Peyer's patch (tissue), 4 donors: ENCODE measurements at regions not wholly inside any gene's neighbourhood (a gene's known extent, or its start where the extent isn't known, plus 50 kb on each side); places are given as distances from the start of the nearest gene placed in this dataset.

Source experiments
- DNase-seq, 3 donors: peaks; one replicate each; pipeline ENCODE4 v3.0.0-alpha.2; 2017 to 2019
- H3K27ac ChIP-seq, 4 donors: fragments of 200-600 bp; sonication (generic); one replicate each; pipeline ENCODE4 v1.5.1; 2016 to 2019
- H3K27me3 ChIP-seq, 2 donors: fragments of 200-600 bp; sonication (generic); one replicate each; pipeline ENCODE4 v1.5.1; 2019
- H3K36me3 ChIP-seq, 3 donors: fragments of 200-600 bp; sonication (generic); one replicate each; pipeline ENCODE4 v1.5.1; 2016 to 2019
- H3K4me1 ChIP-seq, 4 donors: fragments of 200-600 bp; sonication (generic); one replicate each; pipeline ENCODE4 v1.5.1; 2016 to 2019
- H3K4me3 ChIP-seq, 4 donors: fragments of 200-600 bp; sonication (generic); 1 replicate in 3 of 4; 2 replicates in 1 of 4; pipeline ENCODE4 v1.5.1; 2016 to 2019; ENCODE audit warnings: mild to moderate bottlenecking in 1 of 4
- H3K9me3 ChIP-seq, 4 donors: fragments of 200-600 bp; sonication (generic); one replicate each; pipeline ENCODE4 v1.5.1; 2016 to 2019; ENCODE audit warnings: mild to moderate bottlenecking in 1 of 4
- POLR2A ChIP-seq, 2 donors: fragments of 450-650 bp; IDR thresholded peaks; one replicate each; pipeline ENCODE4 v1.5.1; 2017; ENCODE audit warnings: antibody characterized with exemption in 2 of 2, mild to moderate bottlenecking in 2 of 2, moderate library complexity in 2 of 2
- TF ChIP-seq, protein P1 (sequence below), 6 experiments: fragments of 450-650 bp in 4 of 6; fragments of 200-600 bp in 2 of 6; sonication (generic) in 1 of 6; IDR thresholded peaks; one replicate each; pipeline ENCODE4 v1.5.1; 2017 to 2019; ENCODE audit warnings: antibody characterized with exemption in 6 of 6, mild to moderate bottlenecking in 3 of 6, moderate library complexity in 1 of 6

- DNase-seq, result peak in 1 of 3 donors; percentile 29
- Histone ChIP-seq H3K27ac (no peak overlapping the region), H3K9me3 (no peaks in the 10 kb centered on the region), H3K4me1 (no peaks in the 10 kb centered on the region), H3K36me3 (peaks cover 0 to 6% (median 0%) of the 10 kb centered on the region in 3 donors), H3K27me3 (no peaks in the 10 kb centered on the region), H3K4me3 (no peak overlapping the region)
- TF ChIP-seq, protein P1, sequence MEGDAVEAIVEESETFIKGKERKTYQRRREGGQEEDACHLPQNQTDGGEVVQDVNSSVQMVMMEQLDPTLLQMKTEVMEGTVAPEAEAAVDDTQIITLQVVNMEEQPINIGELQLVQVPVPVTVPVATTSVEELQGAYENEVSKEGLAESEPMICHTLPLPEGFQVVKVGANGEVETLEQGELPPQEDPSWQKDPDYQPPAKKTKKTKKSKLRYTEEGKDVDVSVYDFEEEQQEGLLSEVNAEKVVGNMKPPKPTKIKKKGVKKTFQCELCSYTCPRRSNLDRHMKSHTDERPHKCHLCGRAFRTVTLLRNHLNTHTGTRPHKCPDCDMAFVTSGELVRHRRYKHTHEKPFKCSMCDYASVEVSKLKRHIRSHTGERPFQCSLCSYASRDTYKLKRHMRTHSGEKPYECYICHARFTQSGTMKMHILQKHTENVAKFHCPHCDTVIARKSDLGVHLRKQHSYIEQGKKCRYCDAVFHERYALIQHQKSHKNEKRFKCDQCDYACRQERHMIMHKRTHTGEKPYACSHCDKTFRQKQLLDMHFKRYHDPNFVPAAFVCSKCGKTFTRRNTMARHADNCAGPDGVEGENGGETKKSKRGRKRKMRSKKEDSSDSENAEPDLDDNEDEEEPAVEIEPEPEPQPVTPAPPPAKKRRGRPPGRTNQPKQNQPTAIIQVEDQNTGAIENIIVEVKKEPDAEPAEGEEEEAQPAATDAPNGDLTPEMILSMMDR (IDR thresholded peaks at IDR 0.05), result no peak
- TF ChIP-seq POLR2A (IDR thresholded peaks at IDR 0.05), result no peak
Observed at GRCh38 chr19:5237939-5238480, 102.6 kb downstream of the PTPRS start.

DNA sequence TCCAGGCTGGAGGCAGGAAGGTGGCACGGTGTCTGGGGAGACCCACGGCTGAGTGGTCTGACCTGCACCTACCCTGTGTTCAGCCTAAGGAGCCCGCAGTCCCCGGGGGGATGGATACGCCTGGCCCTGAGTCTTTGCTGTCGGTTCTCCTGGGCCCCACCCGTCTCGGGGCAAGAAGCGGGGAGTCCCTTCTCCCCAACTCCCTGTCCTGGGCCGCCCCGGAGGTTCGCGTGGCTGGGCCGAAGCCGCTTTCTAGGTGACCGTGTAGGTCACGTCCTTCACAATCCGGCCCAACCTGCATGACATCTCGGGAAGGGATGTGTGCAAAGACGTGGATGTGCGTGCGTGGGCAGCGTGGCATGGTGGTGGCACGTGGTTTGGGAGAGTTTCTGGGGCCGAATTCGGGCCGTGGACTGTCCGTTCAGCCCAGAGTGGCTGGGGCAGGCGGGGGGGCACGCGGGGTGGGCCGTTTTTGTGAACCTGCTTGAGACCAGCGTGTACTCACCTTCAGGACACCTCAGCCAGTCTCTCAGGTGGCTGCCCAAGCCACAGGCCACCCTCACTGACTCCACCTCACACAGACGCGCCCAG is 103.3 kb downstream of the PTPRS start:
- DNase-seq, result peak in 1 of 3 donors; percentile 34
- TF ChIP-seq, protein P1 (IDR thresholded peaks at IDR 0.05), result no peak
- TF ChIP-seq POLR2A (IDR thresholded peaks at IDR 0.05), result no peak
- Histone ChIP-seq H3K4me1 (no peaks in the 10 kb centered on the region), H3K27me3 (no peaks in the 10 kb centered on the region), H3K9me3 (no peaks in the 10 kb centered on the region), H3K36me3 (peaks cover 0 to 6% (median 0%) of the 10 kb centered on the region in 3 donors), H3K27ac (no peak overlapping the region), H3K4me3 (no peak overlapping the region)

DNA sequence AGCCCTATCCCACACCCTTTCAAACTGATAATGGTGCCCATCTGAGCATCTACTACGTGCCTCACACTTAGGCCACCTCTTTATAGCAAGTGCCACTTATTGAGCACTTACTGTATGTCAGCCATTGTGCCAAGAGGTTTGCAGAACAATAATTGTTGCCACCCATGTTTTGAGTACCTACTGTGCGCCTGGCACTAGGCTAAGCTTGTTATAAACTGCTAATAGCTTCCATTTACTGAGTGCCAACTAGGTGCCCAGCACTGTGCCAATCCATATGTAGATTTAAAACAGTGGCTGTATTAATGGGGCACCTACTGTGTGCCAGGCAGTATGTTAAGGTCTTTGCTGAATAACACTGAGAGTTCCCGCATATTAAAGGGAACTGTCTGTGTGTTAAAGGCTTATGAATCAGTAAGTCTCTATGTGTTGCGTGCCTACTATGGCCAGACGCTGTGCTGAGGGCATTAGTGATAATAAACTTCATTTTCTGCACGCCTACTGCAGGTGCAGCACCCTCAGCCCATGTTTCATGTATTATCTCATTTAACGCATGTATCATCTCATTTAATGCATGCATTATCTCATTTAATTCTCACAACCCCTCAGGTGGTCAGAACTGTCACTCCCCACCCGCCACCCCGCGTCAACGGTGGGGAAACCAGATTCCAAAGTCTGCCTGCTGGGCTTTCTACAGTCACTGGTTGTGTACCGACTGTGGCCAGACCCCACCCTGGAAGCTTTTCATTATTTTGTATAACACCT is 105.0 kb downstream of the PTPRS start:
- DNase-seq, result no peak
- H3K36me3 ChIP-seq, result peaks cover 0 to 6% (median 0%) of the 10 kb centered on the region in 3 donors
- H3K4me3 ChIP-seq, result no peak overlapping the region
- H3K9me3 ChIP-seq, result no peaks in the 10 kb centered on the region
- TF ChIP-seq, protein P1 (IDR thresholded peaks at IDR 0.05), result no peak
- TF ChIP-seq POLR2A (IDR thresholded peaks at IDR 0.05), result no peak
- H3K27me3 ChIP-seq, result no peaks in the 10 kb centered on the region
- H3K4me1 ChIP-seq, result no peaks in the 10 kb centered on the region
- H3K27ac ChIP-seq, result no peak overlapping the region

- TF ChIP-seq, protein P1 (IDR thresholded peaks at IDR 0.05), result no peak
- TF ChIP-seq POLR2A (IDR thresholded peaks at IDR 0.05), result no peak
- Histone ChIP-seq H3K4me1 (no peaks in the 10 kb centered on the region), H3K4me3 (no peak overlapping the region), H3K36me3 (peaks cover 0 to 6% (median 0%) of the 10 kb centered on the region in 3 donors), H3K9me3 (no peaks in the 10 kb centered on the region), H3K27ac (no peak overlapping the region), H3K27me3 (no peaks in the 10 kb centered on the region)
- no peak for DNase-seq
Observed at GRCh38 chr19:5234412-5234811, 106.2 kb downstream of the PTPRS start.

DNA sequence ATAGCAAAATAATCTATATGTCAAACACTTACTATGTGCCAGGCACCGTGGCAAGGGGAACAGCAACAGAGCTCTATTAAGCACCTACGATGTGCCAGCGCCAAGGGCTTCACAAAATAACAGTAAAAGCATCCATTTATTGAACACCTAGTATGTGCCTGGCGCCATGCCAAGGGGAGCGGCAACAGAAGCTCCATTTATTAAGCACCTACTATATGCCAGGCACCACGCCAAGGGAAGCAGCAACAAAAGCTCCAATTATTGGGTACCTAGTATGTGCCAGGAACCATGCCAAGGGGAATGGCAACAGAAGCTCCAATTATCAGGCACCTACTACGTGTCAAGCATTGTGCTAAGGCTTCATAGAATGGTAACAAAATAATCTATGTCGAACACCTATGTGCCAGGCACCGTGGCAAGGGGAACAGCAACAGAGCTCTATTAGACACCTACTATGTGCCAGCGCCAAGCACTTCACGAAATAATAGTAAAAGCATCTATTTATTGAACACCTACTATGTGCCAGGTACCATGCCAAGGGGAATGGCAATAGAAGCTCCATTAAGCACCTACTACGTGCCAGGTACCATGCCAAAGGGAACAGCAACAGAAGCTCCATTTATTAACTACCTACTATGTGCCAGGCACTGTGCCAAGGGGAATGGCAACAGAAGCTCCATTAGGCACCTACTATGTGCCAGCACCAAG is 107.7 kb downstream of the PTPRS start:
- H3K9me3 ChIP-seq, result no peaks in the 10 kb centered on the region
- H3K36me3 ChIP-seq, result no peaks in the 10 kb centered on the region
- no peaks in the 10 kb centered on the region for H3K27me3 ChIP-seq
- DNase-seq, result no peak
- H3K4me3 ChIP-seq, result no peak overlapping the region
- TF ChIP-seq POLR2A (IDR thresholded peaks at IDR 0.05), result no peak
- TF ChIP-seq, protein P1 (IDR thresholded peaks at IDR 0.05), result no peak
- no peak overlapping the region for H3K27ac ChIP-seq
- no peaks in the 10 kb centered on the region for H3K4me1 ChIP-seq
